ENCODE measurements at regions not wholly inside any gene's neighbourhood (a gene's known extent, or its start where the extent isn't known, plus 50 kb on each side); places are given as distances from the start of the nearest gene placed in this dataset.

- Histone ChIP-seq H4K20me1 (ENCODE audit: insufficient read depth, low read length) (no peaks in the 10 kb centered on the region), H3K36me3 (replicated peaks in 1 of 2; ENCODE audit: control insufficient read depth in 1 of 2, insufficient read depth in 2 of 2, low read length in 2 of 2) (no peaks in the 10 kb centered on the region), H3K79me2 (ENCODE audit: insufficient read depth, low read length) (no peaks in the 10 kb centered on the region), H3K4me1 (ENCODE audit: control insufficient read depth in 1 of 2, insufficient read depth in 2 of 2, low read length in 2 of 2) (no peaks in the 10 kb centered on the region), H3K9ac (ENCODE audit: insufficient read depth, low read length, poor library complexity, severe bottlenecking) (no peak overlapping the region), H2AFZ (ENCODE audit: insufficient read depth, low read depth, low read length, poor library complexity, severe bottlenecking) (no peak overlapping the region), H3K4me3 (replicated peaks in 1 of 3; ENCODE audit: low read depth in 2 of 3, low read length in 3 of 3) (no peak overlapping the region), H3K27me3 (ENCODE audit: control insufficient read depth in 2 of 2, insufficient read depth in 2 of 2, low read length in 2 of 2) (no peaks in the 10 kb centered on the region), H3K9me3 (replicated peaks in 1 of 2; ENCODE audit: control insufficient read depth in 1 of 2, insufficient read depth in 1 of 2, low read length in 2 of 2) (no peaks in the 10 kb centered on the region), H3K27ac (ENCODE audit: low read depth in 1 of 2, low read length in 2 of 2) (no peak overlapping the region), H3K4me2 (replicated peaks; ENCODE audit: extremely low read depth, low read length, poor library complexity, severe bottlenecking) (no peak overlapping the region)
- Mint-ChIP-seq H3K4me3 (no peak overlapping the region), H3K4me1 (peaks cover 2% of the 10 kb centered on the region), H3K36me3 (no peaks in the 10 kb centered on the region), H3K27me3 (ENCODE audit: low read depth in 3 of 3) (peaks cover 0 to 4% (median 3%) of the 10 kb centered on the region in 3 donors), H3K27ac (peak overlapping the region in 1 of 7 donors; percentile 73), H3K9me3 (no peaks in the 10 kb centered on the region)
- intact Hi-C loops (cut with micrococcal nuclease): no loop called here
- WGBS (ENCODE audit: insufficient coverage): 75% methylated on average over 6 of the region's 8 CpGs
- TF ChIP-seq, protein P1, sequence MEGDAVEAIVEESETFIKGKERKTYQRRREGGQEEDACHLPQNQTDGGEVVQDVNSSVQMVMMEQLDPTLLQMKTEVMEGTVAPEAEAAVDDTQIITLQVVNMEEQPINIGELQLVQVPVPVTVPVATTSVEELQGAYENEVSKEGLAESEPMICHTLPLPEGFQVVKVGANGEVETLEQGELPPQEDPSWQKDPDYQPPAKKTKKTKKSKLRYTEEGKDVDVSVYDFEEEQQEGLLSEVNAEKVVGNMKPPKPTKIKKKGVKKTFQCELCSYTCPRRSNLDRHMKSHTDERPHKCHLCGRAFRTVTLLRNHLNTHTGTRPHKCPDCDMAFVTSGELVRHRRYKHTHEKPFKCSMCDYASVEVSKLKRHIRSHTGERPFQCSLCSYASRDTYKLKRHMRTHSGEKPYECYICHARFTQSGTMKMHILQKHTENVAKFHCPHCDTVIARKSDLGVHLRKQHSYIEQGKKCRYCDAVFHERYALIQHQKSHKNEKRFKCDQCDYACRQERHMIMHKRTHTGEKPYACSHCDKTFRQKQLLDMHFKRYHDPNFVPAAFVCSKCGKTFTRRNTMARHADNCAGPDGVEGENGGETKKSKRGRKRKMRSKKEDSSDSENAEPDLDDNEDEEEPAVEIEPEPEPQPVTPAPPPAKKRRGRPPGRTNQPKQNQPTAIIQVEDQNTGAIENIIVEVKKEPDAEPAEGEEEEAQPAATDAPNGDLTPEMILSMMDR (IDR thresholded peaks at IDR 0.05): no peak
- no peak for DNase-seq
Measured at GRCh38 chr18:24540896-24541295, 80.5 kb downstream of the HRH4 start.

GRCh38 chr18:24543086-24543794 is 82.8 kb downstream of the HRH4 start:
- no peaks in the 10 kb centered on the region for H3K9me3 ChIP-seq (replicated peaks in 1 of 2; ENCODE audit: control insufficient read depth in 1 of 2, insufficient read depth in 1 of 2, low read length in 2 of 2)
- DNase-seq: no peak
- no peaks in the 10 kb centered on the region for H3K27me3 ChIP-seq (ENCODE audit: control insufficient read depth in 2 of 2, insufficient read depth in 2 of 2, low read length in 2 of 2)
- Mint-ChIP-seq H3K27ac (no peak overlapping the region), H3K36me3 (no peaks in the 10 kb centered on the region), H3K4me1 (peaks cover 5% of the 10 kb centered on the region), H3K27me3 (ENCODE audit: low read depth in 3 of 3) (peaks cover 0 to 4% (median 0%) of the 10 kb centered on the region in 3 donors), H3K9me3 (no peaks in the 10 kb centered on the region), H3K4me3 (no peak overlapping the region)
- peaks cover 0 to 7% of the 10 kb centered on the region in 2 donors for H3K4me1 ChIP-seq (ENCODE audit: control insufficient read depth in 1 of 2, insufficient read depth in 2 of 2, low read length in 2 of 2)
- H3K27ac ChIP-seq (ENCODE audit: low read depth in 1 of 2, low read length in 2 of 2): no peak overlapping the region
- H3K4me2 ChIP-seq (replicated peaks; ENCODE audit: extremely low read depth, low read length, poor library complexity, severe bottlenecking): no peak overlapping the region
- 100% methylated on average over 3 of the region's 4 CpGs for WGBS (ENCODE audit: insufficient coverage)
- H3K79me2 ChIP-seq (ENCODE audit: insufficient read depth, low read length): no peaks in the 10 kb centered on the region
- intact Hi-C loops (cut with micrococcal nuclease): no loop called here
- no peak overlapping the region for H3K4me3 ChIP-seq (replicated peaks in 1 of 3; ENCODE audit: low read depth in 2 of 3, low read length in 3 of 3)
- H3K36me3 ChIP-seq (replicated peaks in 1 of 2; ENCODE audit: control insufficient read depth in 1 of 2, insufficient read depth in 2 of 2, low read length in 2 of 2): no peaks in the 10 kb centered on the region
- TF ChIP-seq, protein P1 (IDR thresholded peaks at IDR 0.05): no peak
- H4K20me1 ChIP-seq (ENCODE audit: insufficient read depth, low read length): no peaks in the 10 kb centered on the region
- H2AFZ ChIP-seq (ENCODE audit: insufficient read depth, low read depth, low read length, poor library complexity, severe bottlenecking): no peak overlapping the region
- H3K9ac ChIP-seq (ENCODE audit: insufficient read depth, low read length, poor library complexity, severe bottlenecking): no peak overlapping the region

Measured in CD14-positive monocyte (primary cell).